Left kidney (tissue), 1 donor: ENCODE measurements at regions not wholly inside any gene's neighbourhood (a gene's known extent, or its start where the extent isn't known, plus 50 kb on each side); places are given as distances from the start of the nearest gene placed in this dataset.

Source experiments
- DNase-seq: peaks from one replicate; pipeline ENCODE4 v3.0.0-alpha.2; 2013

- DNase-seq: no peak
These were observed 52.9 kb upstream of the RGS1 start for GRCh38 chr1:192522673-192523072.

- no peak for DNase-seq
These were observed 51.4 kb upstream of the RGS1 start for GRCh38 chr1:192524223-192524622.
